CD14-positive monocyte (primary cell): ENCODE measurements at regions not wholly inside any gene's neighbourhood (a gene's known extent, or its start where the extent isn't known, plus 50 kb on each side); places are given as distances from the start of the nearest gene placed in this dataset.

Experiments used
- DNase-seq, 3 donors: peaks; one replicate each; pipeline ENCODE4 v3.0.0-alpha.2; 2011 to 2022
- H2AFZ ChIP-seq: 2 replicates; pipeline ENCODE4 v1.6.0; 2012; ENCODE audit warnings: mild to moderate bottlenecking, low read depth, low read length, inconsistent platforms; ENCODE audit not compliant: insufficient read depth, poor library complexity, severe bottlenecking
- H3K27ac ChIP-seq, 2 donors: 1 replicate in 1 of 2; 2 replicates in 1 of 2; pipeline ENCODE4 v1.5.1; 2012 to 2013; ENCODE audit warnings: low read length in 2 of 2, control low read depth in 1 of 2, inconsistent platforms in 1 of 2, low read depth in 1 of 2, mild to moderate bottlenecking in 1 of 2
- H3K27me3 ChIP-seq, 2 donors: one replicate each; pipeline versions ENCODE4 v1.6.0 to v1.6.1; 2011 to 2013; ENCODE audit warnings: low read length in 2 of 2; ENCODE audit not compliant: control insufficient read depth in 2 of 2, insufficient read depth in 2 of 2
- H3K36me3 ChIP-seq, 2 donors: replicated peaks in 1 of 2; 1 replicate in 1 of 2; 2 replicates in 1 of 2; pipeline versions ENCODE4 v1.5.1 to v1.6.1; 2012 to 2013; ENCODE audit warnings: low read length in 2 of 2, control low read depth in 1 of 2, inconsistent platforms in 1 of 2, mild to moderate bottlenecking in 1 of 2; ENCODE audit not compliant: insufficient read depth in 2 of 2, control insufficient read depth in 1 of 2
- H3K4me1 ChIP-seq, 2 donors: 1 replicate in 1 of 2; 2 replicates in 1 of 2; pipeline versions ENCODE4 v1.5.1 to v1.6.1; 2012 to 2013; ENCODE audit warnings: low read length in 2 of 2, control low read depth in 1 of 2, inconsistent platforms in 1 of 2, mild to moderate bottlenecking in 1 of 2, moderate library complexity in 1 of 2; ENCODE audit not compliant: insufficient read depth in 2 of 2, control insufficient read depth in 1 of 2
- H3K4me2 ChIP-seq: replicated peaks from 2 replicates; pipeline ENCODE3; 2012; ENCODE audit warnings: low read length, moderate library complexity, mild to moderate bottlenecking; ENCODE audit not compliant: poor library complexity, severe bottlenecking; ENCODE audit errors: extremely low read depth
- H3K4me3 ChIP-seq, 3 experiments: fragments of 200-600 bp in 1 of 3; sonication (generic) in 1 of 3; replicated peaks in 1 of 3; 1 replicate in 2 of 3; 2 replicates in 1 of 3; pipeline ENCODE4 v1.5.1; 2011 to 2013; ENCODE audit warnings: low read length in 3 of 3, mild to moderate bottlenecking in 3 of 3, control low read depth in 2 of 3, low read depth in 2 of 3, inconsistent platforms in 1 of 3, moderate library complexity in 1 of 3
- H3K79me2 ChIP-seq: 2 replicates; pipeline ENCODE4 v1.6.0; 2012; ENCODE audit warnings: mild to moderate bottlenecking, control low read depth, inconsistent platforms, low read length, moderate library complexity; ENCODE audit not compliant: insufficient read depth
- H3K9ac ChIP-seq: 2 replicates; pipeline ENCODE4 v1.6.0; 2017; ENCODE audit warnings: low read length, mild to moderate bottlenecking; ENCODE audit not compliant: insufficient read depth, poor library complexity, severe bottlenecking
- H3K9me3 ChIP-seq, 2 donors: replicated peaks in 1 of 2; 1 replicate in 1 of 2; 2 replicates in 1 of 2; pipeline versions ENCODE4 v1.5.1 to v1.6.1; 2012 to 2013; ENCODE audit warnings: low read length in 2 of 2, control low read depth in 1 of 2; ENCODE audit not compliant: control insufficient read depth in 1 of 2, insufficient read depth in 1 of 2
- H4K20me1 ChIP-seq: 2 replicates; pipeline ENCODE4 v1.6.0; 2012; ENCODE audit warnings: mild to moderate bottlenecking, low read length, control low read depth, moderate library complexity; ENCODE audit not compliant: insufficient read depth
- H3K27ac Mint-ChIP-seq, 7 donors: one replicate each; pipeline ENCODE4 v1.8.0; 2020; ENCODE audit warnings: mild to moderate bottlenecking in 7 of 7, mixed read lengths in 7 of 7, moderate library complexity in 6 of 7, inconsistent platforms in 2 of 7
- H3K27me3 Mint-ChIP-seq, 3 donors: one replicate each; pipeline ENCODE4 v1.8.0; 2021 to 2022; ENCODE audit warnings: low read depth in 3 of 3, mild to moderate bottlenecking in 3 of 3, mixed read lengths in 3 of 3, moderate library complexity in 3 of 3, inconsistent platforms in 1 of 3
- H3K36me3 Mint-ChIP-seq, 2 donors: one replicate each; pipeline ENCODE4 v1.8.0; 2020; ENCODE audit warnings: mixed read lengths in 2 of 2, inconsistent platforms in 1 of 2, mild to moderate bottlenecking in 1 of 2
- H3K4me1 Mint-ChIP-seq: one replicate; pipeline ENCODE4 v1.8.0; 2020; ENCODE audit warnings: mild to moderate bottlenecking, mixed read lengths
- H3K4me3 Mint-ChIP-seq, 2 donors: one replicate each; pipeline ENCODE4 v1.8.0; 2020; ENCODE audit warnings: mild to moderate bottlenecking in 2 of 2, mixed read lengths in 2 of 2, moderate library complexity in 1 of 2
- H3K9me3 Mint-ChIP-seq, 7 donors: one replicate each; pipeline ENCODE4 v1.8.0; 2020 to 2022; ENCODE audit warnings: mixed read lengths in 7 of 7, mild to moderate bottlenecking in 6 of 7, moderate library complexity in 6 of 7, inconsistent platforms in 2 of 7
- CTCF ChIP-seq: fragments of 200-600 bp; IDR thresholded peaks from one replicate; pipeline ENCODE4 v1.8.0; 2022; ENCODE audit warnings: antibody characterized with exemption, mild to moderate bottlenecking
- WGBS: methylation state at CpG from one replicate; pipeline ENCODE4 v1.1.5; 2013; ENCODE audit warnings: missing lambda C conversion rate; ENCODE audit not compliant: insufficient coverage; 5-methylcytosine and 5-hydroxymethylcytosine counted together
- intact Hi-C, 2 donors: fragments of 100-400 bp; cut with micrococcal nuclease; formaldehyde crosslinking; loops; one replicate each; pipeline versions ENCODE4 v1.15.0 to v1.15.1; 2023

GRCh38 chr15:35857567-35858226 is 311.7 kb upstream of the DPH6 start:
- Histone ChIP-seq H4K20me1 (no peaks in the 10 kb centered on the region), H3K4me3 (no peak overlapping the region), H3K4me2 (no peak overlapping the region), H2AFZ (no peak overlapping the region), H3K9ac (no peak overlapping the region), H3K9me3 (peaks cover 0 to 8% of the 10 kb centered on the region in 2 donors), H3K4me1 (no peaks in the 10 kb centered on the region), H3K79me2 (no peaks in the 10 kb centered on the region), H3K27me3 (no peaks in the 10 kb centered on the region), H3K36me3 (no peaks in the 10 kb centered on the region), H3K27ac (no peak overlapping the region)
- no peak overlapping the region for H3K4me3 Mint-ChIP-seq
- intact Hi-C loops, result no loop called here
- no peak for DNase-seq
- peaks cover 0 to 6% (median 0%) of the 10 kb centered on the region in 7 donors for H3K9me3 Mint-ChIP-seq
- WGBS, result 100% methylated on average over 1 of the region's 6 CpGs
- no peaks in the 10 kb centered on the region for H3K27me3 Mint-ChIP-seq
- H3K4me1 Mint-ChIP-seq, result no peaks in the 10 kb centered on the region
- no peak overlapping the region for H3K27ac Mint-ChIP-seq
- H3K36me3 Mint-ChIP-seq, result no peaks in the 10 kb centered on the region
- no peak for TF ChIP-seq CTCF

- no CpG with 5 or more reads among the region's 3 CpGs for WGBS
- Histone ChIP-seq H4K20me1 (no peaks in the 10 kb centered on the region), H3K4me1 (no peaks in the 10 kb centered on the region), H3K4me3 (no peak overlapping the region), H3K4me2 (no peak overlapping the region), H3K36me3 (no peaks in the 10 kb centered on the region), H3K79me2 (no peaks in the 10 kb centered on the region), H2AFZ (no peak overlapping the region), H3K9me3 (peaks cover 0 to 8% of the 10 kb centered on the region in 2 donors), H3K9ac (no peak overlapping the region), H3K27ac (no peak overlapping the region), H3K27me3 (no peaks in the 10 kb centered on the region)
- intact Hi-C loops, result no loop called here
- Mint-ChIP-seq H3K27me3 (no peaks in the 10 kb centered on the region), H3K36me3 (no peaks in the 10 kb centered on the region), H3K4me1 (no peaks in the 10 kb centered on the region), H3K9me3 (peaks cover 0 to 6% (median 0%) of the 10 kb centered on the region in 7 donors), H3K27ac (no peak overlapping the region), H3K4me3 (no peak overlapping the region)
- no peak for TF ChIP-seq CTCF
- no peak for DNase-seq
Measured at GRCh38 chr15:35858707-35859106, 312.7 kb upstream of the DPH6 start.
